Activated B cell treated with CpG ODN at 0.5 μM for 24 hours (primary cell): ENCODE measurements at regions not wholly inside any gene's neighbourhood (a gene's known extent, or its start where the extent isn't known, plus 50 kb on each side); places are given as distances from the start of the nearest gene placed in this dataset.

Source experiments
- ATAC-seq: fragments of 200-7000 bp; cut with Tn5 transposase; one replicate; pipeline ENCODE4 v1.10.0; 2021; ENCODE audit warnings: low read depth, mild to moderate bottlenecking, moderate library complexity
- CTCF ChIA-PET: fragments of 350-600 bp; sonication (Branson Sonifier 250); formaldehyde crosslinking; loops from one replicate; lab custom pipeline; 2021; ENCODE audit warnings: antibody characterized with exemption; lab: Charles Lee
- POLR2A ChIA-PET: fragments of 350-600 bp; sonication (Branson Sonifier 250); formaldehyde crosslinking; loops from one replicate; lab custom pipeline; 2021; ENCODE audit warnings: antibody characterized with exemption; lab: Charles Lee
- DNase-seq: peaks from one replicate; pipeline ENCODE4 v3.0.0; 2022
- H3K27ac Mint-ChIP-seq: one replicate; pipeline ENCODE4 v1.8.0; 2020; ENCODE audit warnings: mixed read lengths
- H3K27me3 Mint-ChIP-seq: one replicate; pipeline ENCODE4 v1.8.0; 2021; ENCODE audit warnings: mixed read lengths
- H3K36me3 Mint-ChIP-seq: one replicate; pipeline ENCODE4 v1.8.0; 2021; ENCODE audit warnings: low read depth, mixed read lengths
- H3K4me1 Mint-ChIP-seq: one replicate; pipeline ENCODE4 v1.8.0; 2021; ENCODE audit warnings: mixed read lengths
- H3K4me3 Mint-ChIP-seq: one replicate; pipeline ENCODE4 v1.8.0; 2020; ENCODE audit warnings: mild to moderate bottlenecking, mixed read lengths
- H3K9me3 Mint-ChIP-seq: one replicate; pipeline ENCODE4 v1.8.0; 2020; ENCODE audit warnings: mixed read lengths
- intact Hi-C: fragments of 100-400 bp; cut with micrococcal nuclease; formaldehyde crosslinking; loops from one replicate; pipeline ENCODE4 v1.15.1; 2024
- TF ChIP-seq, protein P1 (sequence below): fragments of 200-600 bp; IDR thresholded peaks from one replicate; pipeline ENCODE4 v1.8.0; 2022; ENCODE audit warnings: antibody characterized with exemption, mild to moderate bottlenecking

DNA sequence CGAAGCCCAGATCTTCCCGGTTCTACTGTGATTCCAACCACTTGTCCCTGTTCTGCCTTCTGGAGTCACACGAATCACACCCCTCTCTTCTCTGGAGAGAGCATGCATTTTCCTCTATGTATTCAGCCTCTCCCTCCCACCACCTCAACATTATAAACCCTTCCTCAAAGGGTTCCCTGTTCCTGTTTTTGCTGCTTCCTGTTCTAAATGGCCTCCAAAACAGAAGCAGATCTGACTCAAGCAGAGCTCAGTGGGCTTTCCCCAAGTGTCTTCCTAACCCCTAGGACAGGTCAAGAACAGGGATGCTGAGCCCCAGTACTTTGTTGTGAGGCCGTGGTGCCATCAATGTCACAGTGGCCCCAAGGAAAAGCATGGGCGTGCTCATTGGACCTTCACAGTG, 75.7 kb upstream of the ARNT2 start:
- no peak overlapping the region for H3K27ac Mint-ChIP-seq
- intact Hi-C loops: no loop called here
- DNase-seq (no peak), ATAC-seq (no peak)
- no peaks in the 10 kb centered on the region for H3K4me1 Mint-ChIP-seq
- H3K27me3 Mint-ChIP-seq: no peaks in the 10 kb centered on the region
- H3K9me3 Mint-ChIP-seq: peaks cover 7% of the 10 kb centered on the region
- TF ChIP-seq, protein P1, sequence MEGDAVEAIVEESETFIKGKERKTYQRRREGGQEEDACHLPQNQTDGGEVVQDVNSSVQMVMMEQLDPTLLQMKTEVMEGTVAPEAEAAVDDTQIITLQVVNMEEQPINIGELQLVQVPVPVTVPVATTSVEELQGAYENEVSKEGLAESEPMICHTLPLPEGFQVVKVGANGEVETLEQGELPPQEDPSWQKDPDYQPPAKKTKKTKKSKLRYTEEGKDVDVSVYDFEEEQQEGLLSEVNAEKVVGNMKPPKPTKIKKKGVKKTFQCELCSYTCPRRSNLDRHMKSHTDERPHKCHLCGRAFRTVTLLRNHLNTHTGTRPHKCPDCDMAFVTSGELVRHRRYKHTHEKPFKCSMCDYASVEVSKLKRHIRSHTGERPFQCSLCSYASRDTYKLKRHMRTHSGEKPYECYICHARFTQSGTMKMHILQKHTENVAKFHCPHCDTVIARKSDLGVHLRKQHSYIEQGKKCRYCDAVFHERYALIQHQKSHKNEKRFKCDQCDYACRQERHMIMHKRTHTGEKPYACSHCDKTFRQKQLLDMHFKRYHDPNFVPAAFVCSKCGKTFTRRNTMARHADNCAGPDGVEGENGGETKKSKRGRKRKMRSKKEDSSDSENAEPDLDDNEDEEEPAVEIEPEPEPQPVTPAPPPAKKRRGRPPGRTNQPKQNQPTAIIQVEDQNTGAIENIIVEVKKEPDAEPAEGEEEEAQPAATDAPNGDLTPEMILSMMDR: no peak
- no peak overlapping the region for H3K4me3 Mint-ChIP-seq
- ChIA-PET CTCF (no interaction called here), POLR2A (no interaction called here)
- H3K36me3 Mint-ChIP-seq: no peaks in the 10 kb centered on the region

DNA sequence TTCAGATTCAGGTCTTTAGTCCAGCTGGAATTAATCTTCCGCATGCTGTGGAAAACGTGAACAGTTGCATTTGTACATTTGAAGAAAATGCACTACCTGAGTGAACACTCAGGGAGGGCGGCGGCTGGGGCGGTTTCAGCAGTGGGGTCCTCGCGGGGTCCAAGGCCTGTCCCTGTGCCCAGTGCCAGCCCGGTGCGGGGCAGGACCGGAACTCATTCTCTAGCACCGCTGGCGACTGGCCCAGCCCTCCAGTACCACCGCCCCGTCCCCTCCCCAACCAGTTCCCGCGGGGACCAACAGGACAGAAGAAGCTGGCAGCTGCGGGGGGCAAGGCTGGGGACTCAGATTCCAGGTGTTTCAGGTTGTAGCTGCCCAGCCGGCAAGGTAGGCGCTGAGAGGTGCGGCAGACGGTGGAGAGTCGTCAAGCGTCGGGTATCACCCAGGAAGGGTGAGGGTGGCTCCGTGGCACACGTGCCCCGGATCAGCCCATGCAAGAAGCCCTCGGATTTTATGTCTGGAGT, 72.2 kb upstream of the ARNT2 start:
- Mint-ChIP-seq H3K4me1 (no peaks in the 10 kb centered on the region), H3K27me3 (peaks cover 2% of the 10 kb centered on the region), H3K27ac (no peak overlapping the region), H3K9me3 (peaks cover 5% of the 10 kb centered on the region), H3K4me3 (no peak overlapping the region), H3K36me3 (no peaks in the 10 kb centered on the region)
- TF ChIP-seq, protein P1: no peak
- no peak for DNase-seq
- CTCF ChIA-PET: interaction anchor here (0.7 kb wide), 1 partner anchor 200 kb away, joined by 3 read pairs; no protein-coding TSS in a partner anchor
- POLR2A ChIA-PET: no interaction called here
- ATAC-seq: no peak
- intact Hi-C loops: no loop called here

DNA sequence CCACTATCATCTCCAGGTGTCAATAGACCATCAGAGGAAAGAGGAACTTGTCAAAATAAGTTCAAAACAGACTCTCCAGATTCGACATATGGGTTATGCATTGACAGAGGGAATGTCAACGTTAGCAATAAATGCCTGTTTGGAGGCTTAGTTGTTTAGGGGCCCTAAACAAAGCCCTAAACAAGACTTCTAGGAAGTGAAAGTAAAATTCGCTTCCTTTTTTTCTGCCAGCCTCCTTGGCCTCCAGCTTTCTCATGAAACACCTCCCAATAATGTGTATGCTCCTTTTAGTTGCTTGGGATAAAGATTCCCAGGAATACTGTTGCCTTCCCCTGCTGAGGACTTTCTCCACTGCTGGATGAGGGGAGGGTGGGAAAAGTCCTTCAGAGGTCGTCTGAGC, 70.9 kb upstream of the ARNT2 start:
- CTCF ChIA-PET: no interaction called here
- TF ChIP-seq, protein P1: no peak
- Mint-ChIP-seq H3K27me3 (peaks cover 4% of the 10 kb centered on the region), H3K9me3 (peaks cover 2% of the 10 kb centered on the region), H3K4me3 (no peak overlapping the region), H3K36me3 (no peaks in the 10 kb centered on the region), H3K27ac (no peak overlapping the region), H3K4me1 (no peaks in the 10 kb centered on the region)
- DNase-seq (no peak), ATAC-seq (no peak)
- POLR2A ChIA-PET: no interaction called here
- intact Hi-C loops: no loop called here

DNA sequence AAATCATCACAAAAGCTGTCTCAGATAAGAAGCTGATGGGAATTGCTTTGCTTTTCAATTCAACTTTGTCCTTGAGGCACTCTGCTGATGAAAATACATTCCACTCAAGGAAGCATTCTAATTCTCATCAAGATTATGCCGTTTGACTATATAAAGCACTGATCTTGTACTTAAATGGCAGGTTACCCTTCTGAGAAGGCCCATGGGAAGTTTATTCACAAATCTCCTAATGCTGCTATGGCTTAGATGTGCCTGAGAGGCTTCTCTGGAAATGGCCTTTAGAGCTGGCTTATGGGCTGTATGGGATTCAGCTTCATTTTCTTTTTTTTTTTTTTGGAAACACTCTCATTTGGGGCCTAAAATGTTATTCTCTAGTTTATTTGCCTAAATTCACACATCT, 69.7 kb upstream of the ARNT2 start:
- Mint-ChIP-seq H3K4me1 (no peaks in the 10 kb centered on the region), H3K27me3 (peaks cover 4% of the 10 kb centered on the region), H3K36me3 (no peaks in the 10 kb centered on the region), H3K27ac (no peak overlapping the region), H3K4me3 (no peak overlapping the region), H3K9me3 (no peaks in the 10 kb centered on the region)
- ChIA-PET POLR2A (no interaction called here), CTCF (no interaction called here)
- DNase-seq: no peak
- TF ChIP-seq, protein P1: no peak
- intact Hi-C loops: no loop called here
- ATAC-seq: no peak

DNA sequence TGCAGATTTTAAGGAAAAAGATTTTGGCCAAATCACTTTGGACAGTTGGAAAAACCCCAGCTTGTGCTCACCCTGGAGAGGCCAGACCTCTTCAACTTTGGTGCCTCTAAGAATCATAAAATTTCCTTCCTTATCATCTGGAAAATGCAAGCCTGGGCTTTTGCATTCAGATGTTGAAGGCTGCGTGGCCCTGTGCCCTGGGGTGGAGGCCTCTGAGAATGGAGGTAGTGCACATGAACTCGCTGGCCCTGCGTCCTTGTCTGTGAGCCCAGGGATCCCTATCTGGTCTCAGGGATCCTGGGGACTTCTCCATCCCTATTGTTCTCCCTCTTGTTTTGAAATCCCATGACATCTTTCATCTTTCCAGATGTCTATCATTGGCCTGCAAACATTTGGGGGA, 64.6 kb upstream of the ARNT2 start:
- intact Hi-C loops: no loop called here
- ATAC-seq (no peak), DNase-seq (no peak)
- TF ChIP-seq, protein P1: no peak
- Mint-ChIP-seq H3K27me3 (peaks cover 29% of the 10 kb centered on the region), H3K36me3 (no peaks in the 10 kb centered on the region), H3K4me3 (no peak overlapping the region), H3K27ac (no peak overlapping the region), H3K4me1 (no peaks in the 10 kb centered on the region), H3K9me3 (no peaks in the 10 kb centered on the region)
- POLR2A ChIA-PET: no interaction called here
- CTCF ChIA-PET: no interaction called here
